Left kidney (tissue), 1 donor: ENCODE measurements at regions not wholly inside any gene's neighbourhood (a gene's known extent, or its start where the extent isn't known, plus 50 kb on each side); places are given as distances from the start of the nearest gene placed in this dataset.
A peak's percentile ranks its signal among the peaks of the same experiment; 100 is the strongest.

Source experiments
- DNase-seq: peaks from one replicate; pipeline ENCODE4 v3.0.0-alpha.2; 2013

DNA sequence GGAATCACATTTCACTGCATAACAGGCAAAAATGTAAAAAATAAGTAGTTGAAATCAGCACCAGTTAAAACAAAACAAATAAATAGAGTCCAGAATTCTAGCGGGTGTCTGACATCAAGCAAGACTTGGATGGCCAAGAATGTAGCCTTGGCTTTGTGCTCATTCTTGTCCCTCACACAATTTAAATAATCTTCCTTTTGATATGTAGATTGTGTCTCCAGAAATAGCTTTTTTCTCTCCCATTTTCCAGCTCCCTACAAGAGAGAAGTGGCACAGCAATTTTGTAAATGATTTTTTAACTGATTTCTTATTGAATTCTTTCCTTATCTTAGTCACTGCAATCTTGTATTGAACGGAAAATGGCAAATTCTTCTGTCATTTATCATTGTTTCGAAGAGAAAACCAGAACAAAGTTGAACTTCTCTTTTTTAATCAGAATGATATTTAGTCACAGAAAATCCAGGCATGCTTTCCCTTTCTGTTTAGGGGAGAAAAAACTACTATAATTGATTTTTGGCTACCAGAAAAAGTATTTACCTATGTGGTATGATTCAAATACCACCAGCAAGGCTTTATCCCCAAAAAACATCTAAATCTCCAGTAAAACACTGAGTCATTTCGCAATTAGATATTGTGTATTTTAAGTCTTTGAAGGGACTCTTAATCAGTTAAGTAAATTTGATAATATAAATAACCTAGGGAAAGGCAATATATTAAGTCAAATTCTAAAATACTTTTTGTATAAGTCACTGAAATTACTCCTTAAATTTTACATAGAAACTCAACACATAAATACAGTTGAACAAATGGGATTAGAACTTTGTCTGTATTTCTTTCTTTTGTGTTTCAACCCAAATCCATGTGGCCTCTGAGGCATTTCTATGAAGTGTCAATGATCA, 481.7 kb downstream of the GBE1 start:
- DNase-seq = no peak

DNA sequence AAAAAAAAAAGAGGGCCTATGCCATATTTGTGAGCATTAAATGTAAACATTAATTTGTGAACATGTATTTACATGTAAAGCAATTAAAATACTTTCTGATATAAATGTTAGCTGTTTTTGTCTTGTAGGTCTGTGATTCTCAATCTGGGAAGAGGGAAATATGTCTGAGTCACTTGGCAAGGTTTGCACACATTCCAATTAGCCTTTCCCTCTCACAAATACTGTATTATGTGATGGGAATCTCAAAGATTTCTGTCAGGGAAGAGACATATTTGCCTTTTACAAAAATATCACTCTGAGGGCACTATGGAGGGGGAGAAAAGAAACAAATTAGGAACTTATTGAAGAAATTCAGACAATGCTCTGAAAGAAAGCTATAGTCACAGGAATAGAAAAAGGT, 483.6 kb downstream of the GBE1 start:
- no peak for DNase-seq

DNA sequence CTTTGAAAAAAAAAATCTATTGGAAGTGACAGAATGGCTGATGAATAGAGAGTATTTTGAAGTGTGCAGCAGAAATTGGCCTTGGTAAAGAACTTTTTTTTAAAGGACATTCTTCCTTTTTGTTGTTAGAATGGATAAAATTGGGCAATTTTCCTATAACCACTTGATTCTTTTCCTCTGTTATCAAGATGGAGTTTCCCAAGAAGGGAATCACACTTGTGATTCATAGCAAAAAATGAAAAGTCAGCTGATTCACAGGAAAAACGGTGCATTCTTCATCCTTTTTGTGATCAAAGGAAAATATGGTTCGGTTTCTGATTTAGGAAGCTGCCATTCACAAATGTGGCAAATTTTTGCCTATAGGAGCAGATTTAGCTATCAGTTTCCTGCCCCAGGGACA, 486.8 kb downstream of the GBE1 start:
- DNase-seq = no peak

DNA sequence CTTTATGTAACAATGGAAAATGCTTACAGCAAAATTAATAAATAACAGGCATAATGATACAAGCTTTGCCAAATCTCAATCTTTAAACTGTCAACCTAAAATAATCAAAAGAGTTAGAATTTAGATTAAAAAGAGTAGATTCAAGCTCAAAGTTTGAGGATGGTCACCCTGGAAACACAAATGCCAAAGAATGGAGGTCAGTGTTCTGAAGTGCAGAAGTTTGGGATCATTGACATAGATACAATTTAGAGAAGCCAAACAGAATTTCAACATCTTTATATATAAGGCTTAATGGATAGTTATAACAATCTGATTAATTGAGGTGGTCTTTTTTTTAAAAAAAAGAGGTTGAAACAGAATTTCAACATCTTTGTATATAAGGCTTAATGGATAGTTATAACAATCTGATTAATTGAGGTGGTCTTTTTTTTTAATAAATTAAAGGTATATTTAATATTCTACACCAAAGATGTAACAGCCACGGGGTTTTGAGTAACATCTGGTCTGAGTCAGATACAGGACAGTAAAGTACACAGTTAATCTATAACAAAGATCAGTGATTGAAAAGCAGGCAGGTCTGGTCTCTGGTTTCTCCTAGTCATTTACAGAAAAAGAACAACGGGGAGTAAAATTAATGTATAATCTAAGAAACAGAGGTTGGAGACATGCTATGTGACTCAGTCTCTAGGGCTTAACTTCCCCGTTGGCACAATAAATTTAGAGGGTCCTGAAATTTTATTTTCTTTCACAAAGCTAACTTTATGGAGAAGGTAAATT, 490.7 kb downstream of the GBE1 start:
- no peak for DNase-seq

DNA sequence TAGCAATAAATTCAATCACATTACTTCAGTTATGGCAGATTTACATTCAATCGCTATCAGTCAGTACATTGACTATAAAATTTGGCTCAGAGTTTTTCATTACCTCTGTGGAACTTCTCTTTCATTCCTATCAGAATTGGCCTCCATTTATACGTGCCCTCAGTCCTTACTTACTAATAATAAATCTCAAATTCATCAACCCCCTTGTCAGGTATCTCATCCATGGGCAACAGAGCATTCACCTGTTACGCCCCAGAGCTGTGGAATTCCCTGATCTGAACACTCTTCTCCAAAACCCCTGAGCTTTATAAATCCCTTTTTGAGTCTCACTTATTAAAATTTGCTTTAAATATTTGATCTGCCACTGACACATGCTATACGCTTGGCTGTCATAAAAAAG, 492.9 kb downstream of the GBE1 start:
- no peak for DNase-seq

DNA sequence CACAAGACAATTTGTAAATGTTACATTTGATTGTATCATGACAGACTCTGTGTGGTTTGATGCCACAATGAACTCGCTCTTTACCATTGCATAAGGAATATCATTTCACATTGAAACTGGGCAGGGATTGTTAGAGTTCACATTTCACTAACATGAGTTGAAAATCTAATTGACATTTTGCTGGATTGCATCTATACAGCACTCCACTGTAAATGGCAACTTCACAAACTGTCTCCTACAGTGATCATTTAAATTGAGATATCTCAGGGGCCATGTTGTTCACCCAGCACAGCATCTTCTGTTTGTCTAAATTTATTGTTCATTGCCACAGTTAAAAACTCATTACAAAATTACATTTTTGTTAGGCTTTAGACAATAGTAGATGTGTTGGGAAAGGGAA, 499.4 kb downstream of the GBE1 start:
- DNase-seq = no peak

DNA sequence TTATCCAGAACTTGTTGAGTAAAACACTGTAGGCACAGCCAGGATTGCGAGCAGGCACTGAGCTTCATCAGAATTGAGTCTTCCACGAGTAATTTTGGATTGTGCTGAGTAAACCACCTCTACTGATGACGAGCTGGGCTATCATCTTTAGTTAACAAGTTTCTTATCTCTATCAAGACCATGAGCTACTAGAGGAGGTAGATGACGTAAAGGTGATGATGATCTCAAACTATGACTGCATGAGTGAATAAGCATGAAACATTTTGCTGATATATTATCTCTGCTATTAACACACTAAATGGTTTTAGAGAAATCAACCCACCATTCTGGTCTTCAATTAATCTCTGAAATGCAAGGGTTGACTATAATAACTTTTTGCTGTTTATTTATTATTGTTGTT, 506.0 kb downstream of the GBE1 start:
- DNase-seq = no peak

DNA sequence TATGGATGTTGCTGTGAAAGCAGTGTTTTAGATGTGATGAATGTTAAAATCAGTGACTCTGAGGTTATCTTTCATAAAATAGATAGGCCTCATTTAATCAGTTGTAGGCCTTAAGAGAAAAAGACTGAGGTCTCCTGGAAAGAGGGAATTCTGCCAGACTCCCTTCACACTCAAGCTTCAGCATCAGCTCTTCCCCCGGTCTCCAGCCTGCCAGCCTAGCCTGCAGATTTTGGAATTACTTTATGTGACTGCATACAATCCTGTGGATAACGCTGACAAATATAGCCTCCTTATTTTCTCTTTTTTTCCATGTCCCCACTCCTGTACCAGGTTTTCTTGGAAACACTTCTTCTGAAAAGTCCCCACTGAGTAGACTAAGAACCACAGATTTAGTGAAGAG, 510.3 kb downstream of the GBE1 start:
- DNase-seq = no peak

DNA sequence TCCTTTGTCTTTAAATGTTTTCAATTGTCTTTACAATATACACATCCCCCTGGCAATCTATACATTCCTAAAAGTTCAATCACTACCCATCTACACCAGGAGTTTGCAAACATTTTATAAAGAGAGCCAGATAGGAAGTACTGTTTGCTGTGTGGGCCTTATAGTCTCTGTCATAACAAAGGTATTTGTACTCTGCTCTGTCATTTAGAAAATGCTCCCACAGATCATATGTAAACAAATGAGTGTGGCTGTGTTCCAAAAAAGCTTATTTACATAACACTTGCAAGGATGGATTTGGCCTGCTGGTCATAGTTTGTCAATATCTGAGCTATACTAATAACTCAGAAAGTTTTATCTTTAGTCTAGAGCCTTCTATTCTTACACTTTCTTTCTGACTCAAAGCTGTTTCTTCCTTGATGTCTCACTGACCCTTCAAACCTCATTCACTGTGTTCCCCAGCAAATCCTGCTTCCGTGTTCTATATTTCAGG, 511.9 kb downstream of the GBE1 start:
- no peak for DNase-seq

DNA sequence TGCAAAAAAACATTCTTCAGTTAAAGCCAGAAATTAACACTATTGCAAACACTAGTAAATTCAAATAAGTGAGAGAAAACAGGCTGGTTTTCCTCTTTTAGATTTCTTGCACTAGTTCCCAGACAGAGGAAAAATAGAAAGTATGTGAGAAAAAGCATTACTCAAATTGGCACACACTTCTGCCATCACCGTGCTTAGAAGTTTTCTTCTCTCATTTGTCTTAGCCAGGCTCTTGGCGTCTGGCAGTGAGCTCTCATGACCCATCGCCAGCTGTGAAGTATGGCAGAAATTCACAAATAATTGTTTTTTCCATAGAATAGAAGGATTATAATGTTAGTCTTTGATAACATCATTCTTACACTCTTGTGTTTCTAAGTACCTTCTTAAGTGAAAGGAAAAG, 515.9 kb downstream of the GBE1 start:
- DNase-seq = no peak

DNA sequence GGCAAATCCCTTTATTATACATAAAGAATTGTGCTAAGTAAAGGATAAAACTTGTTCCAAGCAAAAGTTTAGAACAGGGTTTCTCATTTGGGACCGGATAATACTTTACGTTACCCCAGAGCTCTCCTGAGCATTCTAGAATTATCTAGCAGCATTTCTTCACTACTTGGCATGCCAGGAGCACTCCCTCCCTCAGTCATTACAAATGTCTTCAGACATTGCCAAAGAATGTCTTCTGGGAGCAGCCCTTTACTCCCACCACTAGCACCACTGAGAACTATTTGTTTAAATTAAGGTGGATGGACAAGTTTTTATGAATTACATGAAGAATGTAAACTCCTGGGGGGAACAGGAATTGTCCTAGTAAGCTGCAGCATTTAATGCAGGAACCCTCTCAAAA, 516.4 kb downstream of the GBE1 start:
- DNase-seq = no peak

DNA sequence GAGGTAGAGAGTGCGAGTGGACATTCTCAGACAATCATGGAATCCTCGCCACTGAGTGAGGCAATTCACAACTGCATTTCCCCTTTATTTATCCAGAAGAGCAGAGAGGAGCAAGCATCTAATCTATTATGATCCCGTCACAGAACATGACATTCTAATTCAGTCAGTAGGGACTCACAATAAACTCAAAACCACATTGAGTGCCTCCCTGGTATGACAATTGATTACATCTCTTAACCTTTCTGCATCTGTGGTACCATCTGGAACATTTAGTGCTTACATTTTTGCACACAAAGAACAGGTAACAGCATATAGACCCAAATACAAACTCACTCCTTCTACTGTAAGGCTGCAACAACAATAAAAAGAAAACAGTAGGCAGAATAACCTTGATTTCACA, 517.2 kb downstream of the GBE1 start:
- no peak for DNase-seq

DNA sequence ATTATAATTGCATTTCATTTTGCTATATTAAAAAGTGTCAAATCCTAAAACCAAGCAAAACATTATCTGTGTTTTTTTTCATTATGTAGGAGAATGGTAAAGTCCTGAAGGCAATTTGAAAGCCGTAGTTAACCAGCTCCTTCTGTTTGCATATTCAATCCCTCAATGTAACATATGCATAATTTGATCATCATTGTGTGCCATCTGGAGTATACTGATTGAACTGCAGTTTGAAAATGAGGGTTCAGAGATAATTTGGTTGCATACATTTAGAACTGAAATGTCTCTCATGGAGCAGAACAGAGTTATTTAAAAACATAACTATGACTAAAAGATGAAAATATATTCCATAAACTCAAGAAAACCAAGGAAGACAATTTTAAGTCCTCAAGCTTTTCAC, 518.6 kb downstream of the GBE1 start:
- peak; percentile 8 for DNase-seq

DNA sequence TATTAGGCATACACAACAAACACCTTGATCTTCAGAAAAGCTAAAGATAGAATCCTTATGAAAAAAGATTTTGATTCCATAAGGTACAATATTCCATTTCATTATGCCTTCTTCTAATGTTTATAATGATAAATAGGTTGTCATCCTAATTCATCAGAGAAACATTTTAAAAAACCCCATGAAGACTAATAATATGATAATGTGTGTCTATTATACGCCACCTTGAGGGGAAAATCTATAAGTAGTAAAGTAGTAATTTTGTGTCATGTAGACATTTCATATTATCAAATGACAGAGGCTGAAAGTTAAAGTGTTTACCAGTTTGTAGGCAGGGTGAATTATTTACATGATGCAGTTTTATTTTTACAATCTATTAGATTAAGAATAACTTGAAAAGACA, 524.3 kb downstream of the GBE1 start:
- DNase-seq = no peak

DNA sequence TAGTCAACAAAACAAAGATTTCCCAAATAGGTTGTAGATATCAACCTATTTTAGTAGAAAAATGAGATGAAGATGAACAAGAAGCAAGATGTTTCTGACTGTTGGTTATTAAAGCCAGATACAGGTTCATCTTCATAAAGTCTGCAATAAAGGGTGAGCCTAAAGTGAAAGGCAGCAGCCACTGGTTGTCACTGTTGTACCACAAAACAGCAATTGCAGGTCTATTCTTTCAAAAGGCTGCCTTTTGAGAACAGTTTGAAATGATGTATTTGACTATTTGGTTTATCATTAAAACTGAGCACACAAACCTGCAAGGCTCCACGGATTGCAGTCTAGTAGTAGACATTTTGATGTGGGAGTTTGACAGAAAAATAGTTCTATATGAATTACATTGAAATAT, 543.4 kb downstream of the GBE1 start:
- no peak for DNase-seq

DNA sequence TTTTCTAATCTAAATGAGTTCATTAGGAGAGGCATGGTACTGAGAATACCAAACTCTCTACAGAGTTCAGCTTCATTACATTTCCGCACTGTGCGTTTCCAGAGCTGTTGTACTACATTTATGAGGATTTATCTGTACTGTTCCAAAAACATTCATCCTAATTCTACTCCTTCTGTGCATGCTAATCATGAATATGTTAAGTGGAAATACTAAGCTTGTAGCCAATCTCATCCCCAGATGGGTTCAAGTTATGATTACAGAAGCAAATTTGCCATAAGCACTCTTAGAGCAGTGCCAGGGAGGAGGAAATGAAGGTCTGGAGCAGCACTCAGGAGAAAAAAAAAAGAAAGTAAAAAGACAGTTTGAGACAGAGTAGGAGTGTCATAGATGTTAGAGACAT, 544.3 kb downstream of the GBE1 start:
- no peak for DNase-seq

DNA sequence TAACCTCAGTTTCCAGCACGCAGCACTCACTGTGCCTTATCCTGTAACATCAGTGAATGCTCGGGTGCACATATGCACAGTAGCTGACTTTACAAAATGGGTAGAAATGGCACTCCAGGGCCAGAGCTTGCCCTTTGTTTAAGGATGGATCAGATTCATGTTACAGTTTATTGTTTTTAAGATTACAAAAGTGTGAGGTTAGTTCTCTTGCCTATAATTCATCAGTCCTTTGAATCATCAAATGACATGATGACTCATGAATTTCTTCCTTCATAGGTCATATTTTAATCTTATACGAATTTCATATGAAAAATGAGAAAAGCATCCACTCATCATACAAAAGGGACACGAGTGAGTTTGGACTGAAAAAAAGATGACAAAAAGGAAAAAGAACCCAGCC, 545.3 kb downstream of the GBE1 start:
- no peak for DNase-seq

DNA sequence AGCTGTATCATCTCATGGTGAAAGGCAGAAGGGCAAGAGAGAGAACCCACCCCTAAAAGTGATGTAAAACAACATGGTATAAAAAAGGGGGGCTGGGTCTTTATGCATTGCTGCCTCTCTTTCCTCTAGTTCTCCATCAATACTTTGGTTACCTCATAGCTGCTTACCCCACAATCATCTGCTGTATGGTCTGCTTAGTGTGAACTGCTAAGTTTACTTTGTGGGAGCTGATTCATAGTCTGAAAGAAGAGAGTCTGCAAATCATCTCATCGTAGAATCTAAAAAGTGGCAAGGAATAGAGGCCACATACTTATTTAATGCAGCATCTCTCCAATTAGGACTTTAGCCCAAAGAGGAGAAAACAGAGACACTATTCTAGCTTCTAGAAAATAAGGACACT, 546.8 kb downstream of the GBE1 start:
- no peak for DNase-seq

DNA sequence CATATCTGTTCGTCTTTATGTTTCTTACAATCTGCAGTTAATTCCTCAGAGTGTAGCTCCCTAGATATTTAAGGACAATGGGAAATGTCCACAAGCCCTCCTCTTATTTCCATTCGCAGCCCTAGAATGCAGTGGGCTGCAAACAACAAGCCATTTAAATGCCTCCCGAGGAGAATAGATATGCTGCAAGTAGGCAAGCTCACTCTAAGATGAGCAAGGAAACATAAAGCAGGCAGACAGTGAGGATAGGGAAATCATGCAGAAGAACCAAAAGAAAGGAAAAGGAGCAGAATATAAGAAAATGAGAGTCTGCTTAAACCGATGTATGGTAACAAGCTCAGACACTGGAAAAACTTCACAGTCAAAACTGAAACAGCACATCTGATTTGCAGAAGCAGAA, 561.9 kb downstream of the GBE1 start:
- no peak for DNase-seq

DNA sequence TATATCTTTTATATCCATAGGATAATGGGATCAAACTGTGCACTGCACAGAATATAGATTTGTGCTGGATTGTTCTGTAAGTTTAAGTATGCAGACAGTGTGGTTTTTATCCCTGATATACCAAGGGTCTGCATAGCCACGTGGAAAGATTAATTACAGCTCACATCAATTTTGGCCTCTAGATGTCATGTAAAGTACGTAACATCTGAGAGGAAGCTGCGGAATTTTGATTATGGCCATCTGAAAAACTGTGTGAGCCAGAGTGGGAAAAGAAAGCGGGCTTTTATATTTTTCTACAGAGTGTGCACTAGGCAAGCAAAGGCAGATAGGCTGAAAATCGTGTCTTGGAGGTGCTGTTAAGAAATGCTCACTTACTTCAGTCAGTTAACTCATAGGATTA, 562.7 kb downstream of the GBE1 start:
- DNase-seq = no peak

DNA sequence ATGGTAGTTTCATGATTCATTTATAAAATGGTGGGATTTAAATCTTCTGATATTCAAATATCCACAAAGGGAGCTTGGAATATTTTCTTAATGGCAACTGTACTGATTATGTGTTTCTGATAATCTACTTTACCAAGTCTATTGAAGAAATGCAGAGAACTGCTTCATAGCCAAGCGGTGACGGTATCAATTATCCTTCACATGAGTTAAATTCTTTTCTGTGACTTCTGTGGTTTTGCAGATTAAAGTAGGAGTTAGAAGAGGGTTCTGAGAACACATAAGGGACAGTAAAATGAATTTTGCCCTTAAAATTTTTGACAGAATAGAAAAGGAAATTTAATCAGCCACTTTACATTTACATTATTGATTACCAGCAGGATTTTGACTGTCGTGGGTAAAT, 563.2 kb downstream of the GBE1 start:
- DNase-seq = no peak

DNA sequence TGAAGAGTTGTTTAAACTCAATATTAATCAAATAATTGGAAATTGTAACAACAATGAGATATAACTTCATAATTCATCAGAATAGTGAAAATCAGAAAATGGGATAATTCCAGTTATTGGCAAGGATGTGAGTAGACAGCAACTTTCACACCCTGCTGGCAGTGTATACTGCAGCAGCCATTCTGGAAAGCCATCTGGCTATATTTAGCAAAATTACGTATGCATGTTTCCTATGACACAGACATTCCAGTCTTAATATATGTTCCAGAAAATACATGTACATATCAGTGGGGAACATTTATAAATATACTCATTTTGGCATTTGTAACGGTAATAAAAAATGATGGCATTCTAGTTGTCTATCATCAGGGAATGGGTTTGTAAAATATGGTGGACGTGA, 564.1 kb downstream of the GBE1 start:
- DNase-seq = no peak

DNA sequence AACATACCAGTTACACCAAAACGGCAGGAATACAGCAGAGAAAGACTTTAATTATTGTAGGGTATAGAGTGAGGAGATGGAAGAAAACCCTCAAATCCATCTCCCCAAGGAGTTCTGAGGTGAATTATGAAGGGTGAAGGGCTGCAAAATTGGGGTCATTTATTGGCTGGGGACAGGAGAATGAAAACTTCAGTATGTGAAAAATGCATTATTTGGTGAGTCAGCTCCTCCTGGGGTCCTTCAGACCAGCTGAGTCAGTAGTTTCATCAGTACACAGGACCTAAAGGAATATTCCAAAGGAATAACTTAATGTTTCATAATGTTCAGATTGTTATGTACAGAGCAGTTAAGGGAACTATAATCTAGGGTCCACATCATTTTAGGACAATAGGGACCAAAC, 566.0 kb downstream of the GBE1 start:
- DNase-seq = no peak

DNA sequence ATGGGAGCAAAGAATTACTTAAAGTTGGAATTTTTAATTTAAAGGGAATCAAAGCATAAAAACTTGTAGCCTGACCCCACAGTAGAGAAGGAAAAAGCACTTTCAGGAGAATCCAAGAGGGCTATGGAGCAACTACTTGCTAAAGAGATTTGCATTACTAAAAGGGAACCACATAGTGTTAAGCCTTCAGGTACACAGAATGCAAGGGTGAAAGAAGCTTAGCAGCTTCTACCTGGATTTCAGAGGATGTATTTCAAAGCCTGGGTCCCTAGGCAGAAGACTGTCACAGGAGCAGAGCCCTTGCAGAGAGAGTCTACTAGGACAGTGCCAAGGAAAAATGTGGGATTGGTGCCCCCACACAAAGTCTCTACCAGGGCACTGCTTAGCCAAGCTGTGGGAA, 575.0 kb downstream of the GBE1 start:
- no peak for DNase-seq
